ENCODE measurements at regions not wholly inside any gene's neighbourhood (a gene's known extent, or its start where the extent isn't known, plus 50 kb on each side); places are given as distances from the start of the nearest gene placed in this dataset.
"Not testable (repeated sequence)": the region's sequence is repeated elsewhere in the genome, so short reads cannot be mapped to it uniquely, and the experiment has no call there.

DNA sequence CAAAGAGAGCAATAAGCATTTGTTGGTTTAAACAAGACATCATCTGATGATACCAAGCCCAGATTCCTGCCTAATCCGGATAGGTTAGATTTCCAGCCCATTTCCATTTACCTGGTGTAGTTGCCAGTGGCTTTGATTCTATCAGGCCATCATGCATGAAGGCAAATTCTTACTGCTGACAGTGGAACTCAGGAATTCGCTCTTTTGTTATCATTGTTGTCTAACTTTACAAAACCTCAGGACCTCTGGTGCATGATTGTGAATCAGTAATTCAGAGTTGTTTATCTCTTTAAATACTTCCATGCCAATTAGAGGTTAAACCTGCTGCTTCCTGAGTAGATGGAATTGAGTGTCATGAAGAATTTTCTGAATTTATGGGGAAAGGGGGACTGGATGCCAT lies 76.5 kb downstream of the C9orf152 start:
- 100% methylated on average over 1 of the region's 2 CpGs for WGBS (ENCODE audit: insufficient coverage)
- CTCF ChIA-PET, result no interaction called here
- intact Hi-C loops (cut with micrococcal nuclease), result loop anchor here (1.0 kb wide), 1 partner anchor 8 kb away; no protein-coding TSS in a partner anchor
- no peaks in the 10 kb centered on the region for H3K9me3 ChIP-seq (ENCODE audit: control extremely low read depth in 1 of 3, control insufficient read depth in 2 of 3, insufficient read depth in 1 of 3, low read length in 2 of 3)
- TF ChIP-seq, protein P1, sequence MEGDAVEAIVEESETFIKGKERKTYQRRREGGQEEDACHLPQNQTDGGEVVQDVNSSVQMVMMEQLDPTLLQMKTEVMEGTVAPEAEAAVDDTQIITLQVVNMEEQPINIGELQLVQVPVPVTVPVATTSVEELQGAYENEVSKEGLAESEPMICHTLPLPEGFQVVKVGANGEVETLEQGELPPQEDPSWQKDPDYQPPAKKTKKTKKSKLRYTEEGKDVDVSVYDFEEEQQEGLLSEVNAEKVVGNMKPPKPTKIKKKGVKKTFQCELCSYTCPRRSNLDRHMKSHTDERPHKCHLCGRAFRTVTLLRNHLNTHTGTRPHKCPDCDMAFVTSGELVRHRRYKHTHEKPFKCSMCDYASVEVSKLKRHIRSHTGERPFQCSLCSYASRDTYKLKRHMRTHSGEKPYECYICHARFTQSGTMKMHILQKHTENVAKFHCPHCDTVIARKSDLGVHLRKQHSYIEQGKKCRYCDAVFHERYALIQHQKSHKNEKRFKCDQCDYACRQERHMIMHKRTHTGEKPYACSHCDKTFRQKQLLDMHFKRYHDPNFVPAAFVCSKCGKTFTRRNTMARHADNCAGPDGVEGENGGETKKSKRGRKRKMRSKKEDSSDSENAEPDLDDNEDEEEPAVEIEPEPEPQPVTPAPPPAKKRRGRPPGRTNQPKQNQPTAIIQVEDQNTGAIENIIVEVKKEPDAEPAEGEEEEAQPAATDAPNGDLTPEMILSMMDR (IDR thresholded peaks at IDR 0.05), result no peak
- H2AFZ ChIP-seq (ENCODE audit: insufficient read depth, low read depth, low read length, poor library complexity, severe bottlenecking), result no peak overlapping the region
- peaks cover 94% of the 10 kb centered on the region for H3K4me1 Mint-ChIP-seq
- H4K20me1 ChIP-seq (ENCODE audit: control insufficient read depth, insufficient read depth, low read length, poor library complexity, severe bottlenecking), result peaks cover 19% of the 10 kb centered on the region
- H3K27me3 Mint-ChIP-seq, result no peaks in the 10 kb centered on the region
- ATAC-seq (ENCODE audit: low read depth) (no peak), DNase-seq (no peak)
- H3K9ac ChIP-seq (ENCODE audit: low read length), result no peak overlapping the region
- peak overlapping the region; percentile 90 to 94 for H3K27ac ChIP-seq (ENCODE audit: low read length in 2 of 2)
- POLR2A ChIA-PET, result no interaction called here
- peaks cover 81 to 89% of the 10 kb centered on the region in 2 donors for H3K4me1 ChIP-seq (ENCODE audit: control insufficient read depth in 2 of 2, insufficient read depth in 2 of 2, low read length in 2 of 2)
- H3K27me3 ChIP-seq (replicated peaks in 1 of 4; ENCODE audit: control extremely low read depth in 1 of 4, control insufficient read depth in 3 of 4, insufficient read depth in 4 of 4, low read length in 3 of 4), result no peaks in the 10 kb centered on the region
- no peak overlapping the region for H3K4me3 ChIP-seq (ENCODE audit: control extremely low read depth in 1 of 5, extremely low read depth in 1 of 5, insufficient read depth in 1 of 5, low read depth in 2 of 5, low read length in 4 of 5)
- peaks cover 0 to 6% of the 10 kb centered on the region in 2 experiments for H3K36me3 ChIP-seq (replicated peaks in 1 of 2; ENCODE audit: control extremely low read depth in 1 of 2, control insufficient read depth in 1 of 2, extremely low read depth in 1 of 2, insufficient read depth in 2 of 2, low read length in 1 of 2)
- H3K79me2 ChIP-seq (ENCODE audit: control insufficient read depth, insufficient read depth, low read length), result peaks cover 100% of the 10 kb centered on the region
- no peaks in the 10 kb centered on the region for H3K9me3 Mint-ChIP-seq (ENCODE audit: insufficient read depth)
- H3K4me3 Mint-ChIP-seq, result peak overlapping the region; percentile 72
- peak overlapping the region; percentile 66 for H3K4me2 ChIP-seq (replicated peaks; ENCODE audit: low read depth, low read length, poor library complexity, severe bottlenecking)
- H3K27ac Mint-ChIP-seq, result peak overlapping the region; percentile 80

DNA sequence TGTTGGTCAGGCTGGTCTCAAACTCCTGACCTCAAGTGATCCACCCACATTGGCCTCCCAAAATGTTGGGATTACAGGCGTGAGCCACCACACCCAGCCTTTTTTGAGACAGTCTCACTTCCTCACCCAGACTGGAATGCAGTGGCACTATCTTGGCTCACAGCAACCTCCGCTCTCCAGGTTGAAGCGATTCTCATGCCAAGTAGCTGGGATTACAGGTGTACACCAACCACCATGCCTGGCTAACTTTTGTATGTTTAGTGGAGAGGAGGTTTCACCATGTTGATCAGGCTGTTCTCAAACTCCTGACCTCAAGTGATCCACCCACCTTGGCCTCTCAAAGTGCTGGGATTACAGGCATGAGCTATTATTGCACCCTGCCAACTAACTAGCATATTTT lies 75.4 kb downstream of the C9orf152 start:
- H3K27me3 Mint-ChIP-seq; H3K9me3 ChIP-seq (ENCODE audit: control extremely low read depth in 1 of 3, control insufficient read depth in 2 of 3, insufficient read depth in 1 of 3, low read length in 2 of 3); intact Hi-C loops (cut with micrococcal nuclease); H3K27me3 ChIP-seq (replicated peaks in 1 of 4; ENCODE audit: control extremely low read depth in 1 of 4, control insufficient read depth in 3 of 4, insufficient read depth in 4 of 4, low read length in 3 of 4); ATAC-seq (ENCODE audit: low read depth); H3K4me3 ChIP-seq (ENCODE audit: control extremely low read depth in 1 of 5, extremely low read depth in 1 of 5, insufficient read depth in 1 of 5, low read depth in 2 of 5, low read length in 4 of 5); H3K9me3 Mint-ChIP-seq (ENCODE audit: insufficient read depth); DNase-seq; POLR2A ChIA-PET; H2AFZ ChIP-seq (ENCODE audit: insufficient read depth, low read depth, low read length, poor library complexity, severe bottlenecking); H3K9ac ChIP-seq (ENCODE audit: low read length): not testable (repeated sequence)
- Histone ChIP-seq H3K4me1 (ENCODE audit: control insufficient read depth in 2 of 2, insufficient read depth in 2 of 2, low read length in 2 of 2) (peaks cover 71 to 79% of the 10 kb centered on the region in 2 donors), H3K4me2 (replicated peaks; ENCODE audit: low read depth, low read length, poor library complexity, severe bottlenecking) (peak overlapping the region; percentile 66), H3K79me2 (ENCODE audit: control insufficient read depth, insufficient read depth, low read length) (peaks cover 100% of the 10 kb centered on the region), H4K20me1 (ENCODE audit: control insufficient read depth, insufficient read depth, low read length, poor library complexity, severe bottlenecking) (peaks cover 22% of the 10 kb centered on the region), H3K36me3 (replicated peaks in 1 of 2; ENCODE audit: control extremely low read depth in 1 of 2, control insufficient read depth in 1 of 2, extremely low read depth in 1 of 2, insufficient read depth in 2 of 2, low read length in 1 of 2) (peaks cover 0 to 17% of the 10 kb centered on the region in 2 experiments), H3K27ac (ENCODE audit: low read length in 2 of 2) (peak overlapping the region; percentile 90 to 94)
- H3K4me1 Mint-ChIP-seq, result peaks cover 89% of the 10 kb centered on the region
- H3K27ac Mint-ChIP-seq, result peak overlapping the region; percentile 80
- H3K4me3 Mint-ChIP-seq, result peak overlapping the region; percentile 16
- WGBS (ENCODE audit: insufficient coverage), result 33% methylated on average over 1 of the region's 3 CpGs
- CTCF ChIA-PET, result interaction anchor here (1.4 kb wide), 1 partner anchor 229 kb away, joined by 3 read pairs; no protein-coding TSS in a partner anchor

Measured in B cell (primary cell).